Osteocyte (in vitro differentiated cells): ENCODE measurements at regions not wholly inside any gene's neighbourhood (a gene's known extent, or its start where the extent isn't known, plus 50 kb on each side); places are given as distances from the start of the nearest gene placed in this dataset.

Source experiments
- DNase-seq: peaks from one replicate; pipeline ENCODE4 v3.0.0; 2021; ENCODE audit warnings: mixed read lengths; ENCODE audit not compliant: unreplicated experiment; ENCODE audit errors: extremely low spot score
- H3K27ac Mint-ChIP-seq: one replicate; pipeline ENCODE4 v1.8.0; 2021; ENCODE audit warnings: mild to moderate bottlenecking, mixed read lengths; ENCODE audit not compliant: unreplicated experiment
- H3K27me3 Mint-ChIP-seq: one replicate; pipeline ENCODE4 v1.8.0; 2021; ENCODE audit warnings: mixed read lengths; ENCODE audit not compliant: unreplicated experiment
- H3K36me3 Mint-ChIP-seq: one replicate; pipeline ENCODE4 v1.8.0; 2021; ENCODE audit warnings: mixed read lengths; ENCODE audit not compliant: unreplicated experiment
- H3K4me1 Mint-ChIP-seq: one replicate; pipeline ENCODE4 v1.8.0; 2021; ENCODE audit warnings: mixed read lengths; ENCODE audit not compliant: unreplicated experiment
- H3K4me3 Mint-ChIP-seq: one replicate; pipeline ENCODE4 v1.8.0; 2021; ENCODE audit warnings: mild to moderate bottlenecking, moderate library complexity, mixed read lengths; ENCODE audit not compliant: unreplicated experiment
- H3K9me3 Mint-ChIP-seq: one replicate; pipeline ENCODE4 v1.8.0; 2021; ENCODE audit warnings: mixed read lengths; ENCODE audit not compliant: unreplicated experiment
- TF ChIP-seq, protein P1 (sequence below): fragments of 200-600 bp; sonication (generic); IDR thresholded peaks from 2 replicates; pipeline ENCODE4 v1.5.0; 2021; ENCODE audit warnings: antibody characterized with exemption, mild to moderate bottlenecking, moderate library complexity

- peaks cover 5% of the 10 kb centered on the region for H3K36me3 Mint-ChIP-seq
- H3K4me3 Mint-ChIP-seq: no peak overlapping the region
- no peak for DNase-seq
- TF ChIP-seq, protein P1, sequence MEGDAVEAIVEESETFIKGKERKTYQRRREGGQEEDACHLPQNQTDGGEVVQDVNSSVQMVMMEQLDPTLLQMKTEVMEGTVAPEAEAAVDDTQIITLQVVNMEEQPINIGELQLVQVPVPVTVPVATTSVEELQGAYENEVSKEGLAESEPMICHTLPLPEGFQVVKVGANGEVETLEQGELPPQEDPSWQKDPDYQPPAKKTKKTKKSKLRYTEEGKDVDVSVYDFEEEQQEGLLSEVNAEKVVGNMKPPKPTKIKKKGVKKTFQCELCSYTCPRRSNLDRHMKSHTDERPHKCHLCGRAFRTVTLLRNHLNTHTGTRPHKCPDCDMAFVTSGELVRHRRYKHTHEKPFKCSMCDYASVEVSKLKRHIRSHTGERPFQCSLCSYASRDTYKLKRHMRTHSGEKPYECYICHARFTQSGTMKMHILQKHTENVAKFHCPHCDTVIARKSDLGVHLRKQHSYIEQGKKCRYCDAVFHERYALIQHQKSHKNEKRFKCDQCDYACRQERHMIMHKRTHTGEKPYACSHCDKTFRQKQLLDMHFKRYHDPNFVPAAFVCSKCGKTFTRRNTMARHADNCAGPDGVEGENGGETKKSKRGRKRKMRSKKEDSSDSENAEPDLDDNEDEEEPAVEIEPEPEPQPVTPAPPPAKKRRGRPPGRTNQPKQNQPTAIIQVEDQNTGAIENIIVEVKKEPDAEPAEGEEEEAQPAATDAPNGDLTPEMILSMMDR: no peak
- peak overlapping the region; percentile 97 for H3K27ac Mint-ChIP-seq
- H3K4me1 Mint-ChIP-seq: peaks cover 29% of the 10 kb centered on the region
- no peaks in the 10 kb centered on the region for H3K9me3 Mint-ChIP-seq
- H3K27me3 Mint-ChIP-seq: no peaks in the 10 kb centered on the region
Measured at GRCh38 chr22:46068181-46068592, 82.1 kb upstream of the PPARA start.

- no peaks in the 10 kb centered on the region for H3K27me3 Mint-ChIP-seq
- peak overlapping the region; percentile 97 for H3K27ac Mint-ChIP-seq
- no peaks in the 10 kb centered on the region for H3K9me3 Mint-ChIP-seq
- peak overlapping the region; percentile 78 for H3K4me3 Mint-ChIP-seq
- peaks cover 31% of the 10 kb centered on the region for H3K4me1 Mint-ChIP-seq
- TF ChIP-seq, protein P1: no peak
- H3K36me3 Mint-ChIP-seq: peaks cover 9% of the 10 kb centered on the region
- DNase-seq: no peak
Measured at GRCh38 chr22:46068593-46069491, 81.5 kb upstream of the PPARA start.

- TF ChIP-seq, protein P1: no peak
- H3K4me1 Mint-ChIP-seq: peaks cover 39% of the 10 kb centered on the region
- H3K4me3 Mint-ChIP-seq: peak overlapping the region; percentile 78
- H3K9me3 Mint-ChIP-seq: no peaks in the 10 kb centered on the region
- DNase-seq: no peak
- no peaks in the 10 kb centered on the region for H3K27me3 Mint-ChIP-seq
- peaks cover 15% of the 10 kb centered on the region for H3K36me3 Mint-ChIP-seq
- H3K27ac Mint-ChIP-seq: peak overlapping the region; percentile 97
Measured at GRCh38 chr22:46069521-46070214, 80.7 kb upstream of the PPARA start.

GRCh38 chr22:46070215-46070802, 80.0 kb upstream of the PPARA start:
- TF ChIP-seq, protein P1: no peak
- H3K9me3 Mint-ChIP-seq: no peaks in the 10 kb centered on the region
- no peak for DNase-seq
- peak overlapping the region; percentile 78 for H3K4me3 Mint-ChIP-seq
- H3K36me3 Mint-ChIP-seq: peaks cover 20% of the 10 kb centered on the region
- peaks cover 45% of the 10 kb centered on the region for H3K4me1 Mint-ChIP-seq
- peak overlapping the region; percentile 97 for H3K27ac Mint-ChIP-seq
- H3K27me3 Mint-ChIP-seq: no peaks in the 10 kb centered on the region
